ENCODE measurements at regions not wholly inside any gene's neighbourhood (a gene's known extent, or its start where the extent isn't known, plus 50 kb on each side); places are given as distances from the start of the nearest gene placed in this dataset.

DNA sequence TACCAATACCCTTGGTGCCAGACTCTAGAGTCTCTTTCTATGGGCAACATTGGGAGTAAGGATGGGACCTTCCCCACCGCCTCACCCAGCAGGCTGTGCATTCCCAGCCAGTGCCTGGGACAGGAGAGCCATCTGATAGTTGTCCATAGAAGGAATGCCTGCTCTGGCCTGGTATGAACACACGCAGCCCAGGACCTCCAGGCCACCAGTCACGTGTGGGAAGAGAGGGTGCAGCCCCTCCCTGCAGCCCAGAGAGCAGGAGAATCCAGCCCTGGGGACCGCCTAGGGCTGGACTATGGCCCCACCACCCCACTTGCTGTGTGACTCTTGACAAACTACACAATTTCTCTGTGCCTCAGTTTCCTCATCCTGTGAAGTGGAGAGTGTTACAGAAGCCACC is 52.5 kb upstream of the ID2 start:
- Histone ChIP-seq H3K27ac (no peak overlapping the region), H3K27me3 (no peaks in the 10 kb centered on the region), H3K36me3 (replicated peaks in 1 of 2) (no peaks in the 10 kb centered on the region), H3K4me3 (no peak overlapping the region), H3K4me1 (replicated peaks in 1 of 2) (no peaks in the 10 kb centered on the region), H3K9me3 (replicated peaks in 1 of 3) (no peaks in the 10 kb centered on the region)
- WGBS, 4 donors = 82 to 100% (median 91%) methylated on average over 1 to 4 of the region's 4 CpGs
- intact Hi-C loops (cut with DNase I) = no loop called here
- TF ChIP-seq, protein P1, sequence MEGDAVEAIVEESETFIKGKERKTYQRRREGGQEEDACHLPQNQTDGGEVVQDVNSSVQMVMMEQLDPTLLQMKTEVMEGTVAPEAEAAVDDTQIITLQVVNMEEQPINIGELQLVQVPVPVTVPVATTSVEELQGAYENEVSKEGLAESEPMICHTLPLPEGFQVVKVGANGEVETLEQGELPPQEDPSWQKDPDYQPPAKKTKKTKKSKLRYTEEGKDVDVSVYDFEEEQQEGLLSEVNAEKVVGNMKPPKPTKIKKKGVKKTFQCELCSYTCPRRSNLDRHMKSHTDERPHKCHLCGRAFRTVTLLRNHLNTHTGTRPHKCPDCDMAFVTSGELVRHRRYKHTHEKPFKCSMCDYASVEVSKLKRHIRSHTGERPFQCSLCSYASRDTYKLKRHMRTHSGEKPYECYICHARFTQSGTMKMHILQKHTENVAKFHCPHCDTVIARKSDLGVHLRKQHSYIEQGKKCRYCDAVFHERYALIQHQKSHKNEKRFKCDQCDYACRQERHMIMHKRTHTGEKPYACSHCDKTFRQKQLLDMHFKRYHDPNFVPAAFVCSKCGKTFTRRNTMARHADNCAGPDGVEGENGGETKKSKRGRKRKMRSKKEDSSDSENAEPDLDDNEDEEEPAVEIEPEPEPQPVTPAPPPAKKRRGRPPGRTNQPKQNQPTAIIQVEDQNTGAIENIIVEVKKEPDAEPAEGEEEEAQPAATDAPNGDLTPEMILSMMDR (IDR thresholded peaks at IDR 0.05) = no peak
- no peak for TF ChIP-seq POLR2A (IDR thresholded peaks at IDR 0.05)
- DNase-seq = no peak

DNA sequence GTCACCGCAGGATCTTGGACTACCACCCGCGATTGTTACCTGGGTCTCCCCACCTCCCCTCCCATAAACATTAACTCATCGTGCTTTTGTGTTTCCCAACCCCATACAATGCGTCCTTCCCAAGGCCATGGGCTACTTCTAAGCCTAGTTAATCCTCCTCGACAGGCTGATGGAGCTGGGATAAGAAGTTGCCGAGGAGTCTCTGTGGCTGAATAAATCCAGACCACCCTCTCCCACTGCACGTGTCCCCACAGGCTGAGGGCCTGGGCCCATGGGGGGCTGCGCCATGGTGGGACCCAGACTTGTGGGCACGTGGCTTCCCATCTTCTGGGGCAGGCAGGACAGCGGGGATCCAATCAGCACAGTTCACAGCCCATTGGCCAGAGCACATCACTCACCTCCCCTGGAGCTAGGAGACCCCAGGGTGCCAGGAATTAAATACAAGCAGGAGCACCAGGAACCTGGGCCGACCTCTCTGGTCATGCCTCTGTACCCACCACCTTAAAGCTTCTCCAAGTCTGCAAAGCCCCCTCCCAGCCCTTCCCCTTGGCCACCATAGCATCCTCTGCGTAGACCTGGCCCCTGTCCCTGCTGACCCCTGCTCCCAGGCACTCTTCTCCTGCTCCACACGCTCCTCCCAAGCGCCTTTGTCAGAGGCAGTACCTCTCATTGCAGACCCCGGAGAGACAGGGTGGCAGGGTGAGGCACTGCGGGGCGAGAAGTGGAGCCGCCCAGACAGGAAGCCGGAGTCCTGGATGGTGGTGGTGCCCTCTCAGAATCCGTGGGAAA is 51.0 kb upstream of the ID2 start:
- no peaks in the 10 kb centered on the region for H3K36me3 ChIP-seq (replicated peaks in 1 of 2)
- no peak for DNase-seq

DNA sequence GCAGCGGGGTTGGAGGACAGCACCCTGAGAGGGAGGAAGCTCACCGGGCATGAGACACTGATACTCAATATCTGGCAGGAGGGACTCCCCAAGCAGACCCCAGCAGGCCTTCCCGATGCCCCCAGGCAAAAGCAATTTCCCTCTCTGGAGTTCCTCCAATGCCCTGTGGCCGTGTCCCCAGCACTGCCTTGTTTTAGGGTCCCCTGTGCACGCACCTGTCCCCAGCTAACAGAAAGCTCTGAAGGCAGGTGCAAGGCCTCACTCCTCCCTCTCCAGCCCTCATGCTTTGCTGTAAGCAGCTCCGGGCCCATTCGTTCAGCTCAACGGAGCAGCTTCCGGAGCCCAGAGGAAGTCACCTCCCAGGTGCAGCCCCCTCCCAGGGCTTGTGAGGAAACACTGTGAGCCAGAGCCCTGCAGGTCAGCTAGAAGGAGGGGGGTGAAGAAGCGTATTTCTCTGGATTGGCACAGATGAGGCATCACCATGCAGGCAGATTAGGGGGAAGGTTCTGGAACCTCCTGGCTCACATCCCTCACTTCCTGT is 50.3 kb upstream of the ID2 start:
- intact Hi-C loops (cut with DNase I) = no loop called here
- Histone ChIP-seq H3K9me3 (replicated peaks in 1 of 3) (no peaks in the 10 kb centered on the region), H3K27me3 (no peaks in the 10 kb centered on the region), H3K36me3 (replicated peaks in 1 of 2) (no peaks in the 10 kb centered on the region), H3K27ac (no peak overlapping the region), H3K4me3 (no peak overlapping the region), H3K4me1 (replicated peaks in 1 of 2) (no peaks in the 10 kb centered on the region)
- WGBS, 4 donors = 85 to 100% (median 92%) methylated on average over 5 to 10 of the region's 10 CpGs
- no peak for TF ChIP-seq POLR2A (IDR thresholded peaks at IDR 0.05)
- TF ChIP-seq, protein P1 (IDR thresholded peaks at IDR 0.05) = no peak
- DNase-seq = no peak

More for the DNA sequence above, 51.0 kb upstream of the ID2 start:
- no peaks in the 10 kb centered on the region for H3K9me3 ChIP-seq (replicated peaks in 1 of 3)
- intact Hi-C loops (cut with DNase I) = no loop called here
- TF ChIP-seq, protein P1 (IDR thresholded peaks at IDR 0.05) = no peak
- no peak for TF ChIP-seq POLR2A (IDR thresholded peaks at IDR 0.05)
- no peak overlapping the region for H3K27ac ChIP-seq
- H3K4me1 ChIP-seq (replicated peaks in 1 of 2) = no peaks in the 10 kb centered on the region
- WGBS, 4 donors = 82 to 91% (median 86%) methylated on average over 17 to 21 of the region's 21 CpGs
- H3K4me3 ChIP-seq = no peak overlapping the region
- no peaks in the 10 kb centered on the region for H3K27me3 ChIP-seq

Small RNA genes in the stretch of these regions (small RNA-seq; reads per million reads assigned to genes)
- gene AC092580.3 = 0 reads per million in 2 donors
- 0 reads per million in 2 donors for gene RNU6ATAC37P
- gene SNRPEP5 = 0 reads per million in 2 donors

Data from adrenal gland (tissue), 9 donors.